ENCODE measurements at regions not wholly inside any gene's neighbourhood (a gene's known extent, or its start where the extent isn't known, plus 50 kb on each side); places are given as distances from the start of the nearest gene placed in this dataset.

- TF ChIP-seq POLR2AphosphoS5 (IDR thresholded peaks at IDR 0.05), result no peak
- TF ChIP-seq CTCF (IDR thresholded peaks at IDR 0.05), result no peak
- TF ChIP-seq POLR2A (IDR thresholded peaks at IDR 0.05), result no peak
Observed at GRCh38 chr14:85263916-85264675, 265.8 kb upstream of the FLRT2 start.

Data from prostate gland (tissue), 2 donors.